Endothelial cell of umbilical vein (primary cell): ENCODE measurements at regions not wholly inside any gene's neighbourhood (a gene's known extent, or its start where the extent isn't known, plus 50 kb on each side); places are given as distances from the start of the nearest gene placed in this dataset.

Experiments
- BruUV-seq: library from RNA; stranded (reverse); fragments of 400-500 nt; replicated peaks from 2 replicates; lab custom pipeline; 2021; lab: Mats Ljungman, UMichigan
- CTCF ChIA-PET: fragments of 300-600, 350-600 bp; sonication (Branson Sonifier 250); formaldehyde crosslinking; loops from one replicate; lab custom pipeline; 2021; ENCODE audit warnings: antibody characterized with exemption, inconsistent platforms; lab: Charles Lee
- POLR2A ChIA-PET: fragments of 300-600, 350-600 bp; sonication (Branson Sonifier 250); formaldehyde crosslinking; loops from one replicate; lab custom pipeline; 2021; ENCODE audit warnings: antibody characterized with exemption, inconsistent platforms; lab: Charles Lee
- DNase-seq: peaks from one replicate; pipeline ENCODE4 v3.0.0-alpha.2; 2011; ENCODE audit warnings: low read depth, low spot score
- FAIRE-seq: peaks from 2 replicates; lab custom pipeline; 2011; peaks lifted over from hg19 to GRCh38; lab: Jason Lieb, UNC
- H2AFZ ChIP-seq: 2 replicates; pipeline ENCODE4 v1.6.0; 2012; ENCODE audit warnings: low read depth, low read length, control low read depth, inconsistent platforms
- H3K27ac ChIP-seq: 2 replicates; pipeline ENCODE4 v1.5.1; 2011; ENCODE audit warnings: low read depth, mild to moderate bottlenecking, control low read depth, low read length, moderate library complexity; ENCODE audit not compliant: insufficient read depth
- H3K27me3 ChIP-seq, 2 experiments: 2 replicates each; pipeline versions ENCODE4 v1.6.0 to v1.6.1; 2011; ENCODE audit warnings: low read length in 2 of 2, mixed read lengths in 1 of 2; ENCODE audit not compliant: control insufficient read depth in 2 of 2, insufficient read depth in 2 of 2
- H3K36me3 ChIP-seq, 2 experiments: 2 replicates in 1 of 2; 3 replicates in 1 of 2; pipeline ENCODE4 v1.5.1; 2011; ENCODE audit warnings: low read length in 2 of 2, mild to moderate bottlenecking in 1 of 2, moderate library complexity in 1 of 2; ENCODE audit not compliant: control insufficient read depth in 2 of 2, insufficient read depth in 2 of 2; ENCODE audit errors: extremely low read depth in 1 of 2
- H3K4me1 ChIP-seq: 3 replicates; pipeline ENCODE4 v1.5.1; 2011; ENCODE audit warnings: mild to moderate bottlenecking, low read length; ENCODE audit not compliant: control insufficient read depth, insufficient read depth; ENCODE audit errors: extremely low read depth
- H3K4me2 ChIP-seq: 2 replicates; pipeline ENCODE4 v1.6.1; 2011; ENCODE audit warnings: low read length, control low read depth, mixed read lengths; ENCODE audit not compliant: insufficient read depth
- H3K4me3 ChIP-seq, 3 experiments: fragments of 200-600 bp in 1 of 3; sonication (generic), shearing (Covaris generic) in 1 of 3; replicated peaks in 1 of 3; 2 replicates each; pipeline ENCODE4 v1.5.1; 2011 to 2016; ENCODE audit warnings: control low read depth in 3 of 3, low read length in 3 of 3, mild to moderate bottlenecking in 2 of 3, inconsistent platforms in 1 of 3, low read depth in 1 of 3, moderate library complexity in 1 of 3; ENCODE audit not compliant: insufficient read depth in 1 of 3
- H3K79me2 ChIP-seq: 2 replicates; pipeline ENCODE4 v1.6.0; 2012; ENCODE audit warnings: low read length, inconsistent platforms; ENCODE audit not compliant: control insufficient read depth, insufficient read depth
- H3K9ac ChIP-seq: replicated peaks from 2 replicates; pipeline ENCODE3; 2011; ENCODE audit warnings: low read length, control low read depth; ENCODE audit not compliant: insufficient read depth; ENCODE audit errors: extremely low read depth
- H3K9me1 ChIP-seq: replicated peaks from 3 replicates; pipeline ENCODE4 v1.6.0; 2011; ENCODE audit warnings: mild to moderate bottlenecking, low read length; ENCODE audit not compliant: control insufficient read depth, insufficient read depth; ENCODE audit errors: extremely low read depth
- H3K9me3 ChIP-seq: replicated peaks from 2 replicates; pipeline ENCODE4 v1.5.1; 2012; ENCODE audit warnings: low read length, inconsistent platforms; ENCODE audit not compliant: control insufficient read depth, insufficient read depth
- H4K20me1 ChIP-seq: replicated peaks from 2 replicates; pipeline ENCODE3; 2011; ENCODE audit warnings: mild to moderate bottlenecking, low read length; ENCODE audit not compliant: control insufficient read depth, insufficient read depth; ENCODE audit errors: extremely low read depth
- EZH2 ChIP-seq: IDR thresholded peaks from 2 replicates; pipeline ENCODE4 v1.6.1; 2012; ENCODE audit warnings: borderline replicate concordance, low read depth, mild to moderate bottlenecking, moderate library complexity, low read length, inconsistent platforms; ENCODE audit not compliant: severe bottlenecking
- GATA2 ChIP-seq: IDR thresholded peaks from 2 replicates; pipeline ENCODE4 v1.7.0; 2011; ENCODE audit warnings: low read depth, mild to moderate bottlenecking, moderate library complexity, mixed read lengths, low read length; ENCODE audit not compliant: insufficient read length, insufficient read depth
- JUN ChIP-seq: IDR thresholded peaks from 2 replicates; pipeline ENCODE4 v1.6.1; 2011; ENCODE audit warnings: borderline replicate concordance, low read depth; ENCODE audit not compliant: insufficient read length, insufficient read depth
- MYC ChIP-seq: IDR thresholded peaks from one replicate; pipeline ENCODE4 v1.6.1; 2011; ENCODE audit warnings: mild to moderate bottlenecking, low read depth, low read length
- POLR2A ChIP-seq: IDR thresholded peaks from 2 replicates; pipeline ENCODE4 v1.6.1; 2012; ENCODE audit warnings: low read depth, mild to moderate bottlenecking, control low read depth, low read length
- POLR2AphosphoS5 ChIP-seq: IDR thresholded peaks from 2 replicates; pipeline ENCODE4 v1.6.1; 2012; ENCODE audit warnings: low read depth, mild to moderate bottlenecking, control low read depth, low read length, moderate library complexity; ENCODE audit not compliant: insufficient read depth
- dilution Hi-C: fragments of 300-500 bp; cut with MboI; formaldehyde crosslinking; loops from one replicate; pipeline ENCODE4 v1.15.0; 2019; ENCODE audit warnings: low sequenced_read_pairs; ENCODE audit not compliant: extremely low pct_ligation_motif_present
- intact Hi-C: fragments of 100-400 bp; cut with micrococcal nuclease; formaldehyde crosslinking; loops from one replicate; pipeline ENCODE4 v1.10.0; 2022
- TF ChIP-seq, protein P1 (sequence below): IDR thresholded peaks from 2 replicates; pipeline ENCODE4 v1.6.1; 2011; ENCODE audit not compliant: insufficient read depth, insufficient read length
- TF ChIP-seq, protein P2 (sequence below), 2 donors: IDR thresholded peaks; 1 replicate in 1 of 2; 2 replicates in 1 of 2; pipeline ENCODE4 v1.5.1; 2011; ENCODE audit warnings: low read length in 2 of 2, mild to moderate bottlenecking in 2 of 2, moderate library complexity in 2 of 2, control low read depth in 1 of 2, inconsistent platforms in 1 of 2, low read depth in 1 of 2; ENCODE audit not compliant: insufficient read depth in 1 of 2; ENCODE audit errors: extremely low read depth in 1 of 2

GRCh38 chr3:59137415-59137814, 87.6 kb upstream of the CFAP20DC start:
- Histone ChIP-seq H3K9me3 (no peaks in the 10 kb centered on the region), H3K27ac (no peak overlapping the region), H3K9me1 (no peaks in the 10 kb centered on the region), H3K4me1 (no peaks in the 10 kb centered on the region), H4K20me1 (no peaks in the 10 kb centered on the region), H3K27me3 (no peaks in the 10 kb centered on the region), H3K79me2 (no peaks in the 10 kb centered on the region), H3K4me3 (no peak overlapping the region), H2AFZ (no peak overlapping the region), H3K36me3 (no peaks in the 10 kb centered on the region), H3K9ac (no peak overlapping the region), H3K4me2 (no peak overlapping the region)
- intact Hi-C loops (no loop called here), dilution Hi-C loops (no loop called here)
- FAIRE-seq (no peak), DNase-seq (no peak)
- TF ChIP-seq, protein P1, sequence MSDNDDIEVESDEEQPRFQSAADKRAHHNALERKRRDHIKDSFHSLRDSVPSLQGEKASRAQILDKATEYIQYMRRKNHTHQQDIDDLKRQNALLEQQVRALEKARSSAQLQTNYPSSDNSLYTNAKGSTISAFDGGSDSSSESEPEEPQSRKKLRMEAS = no peak
- TF ChIP-seq POLR2A = no peak
- TF ChIP-seq EZH2 = no peak
- TF ChIP-seq, protein P2, sequence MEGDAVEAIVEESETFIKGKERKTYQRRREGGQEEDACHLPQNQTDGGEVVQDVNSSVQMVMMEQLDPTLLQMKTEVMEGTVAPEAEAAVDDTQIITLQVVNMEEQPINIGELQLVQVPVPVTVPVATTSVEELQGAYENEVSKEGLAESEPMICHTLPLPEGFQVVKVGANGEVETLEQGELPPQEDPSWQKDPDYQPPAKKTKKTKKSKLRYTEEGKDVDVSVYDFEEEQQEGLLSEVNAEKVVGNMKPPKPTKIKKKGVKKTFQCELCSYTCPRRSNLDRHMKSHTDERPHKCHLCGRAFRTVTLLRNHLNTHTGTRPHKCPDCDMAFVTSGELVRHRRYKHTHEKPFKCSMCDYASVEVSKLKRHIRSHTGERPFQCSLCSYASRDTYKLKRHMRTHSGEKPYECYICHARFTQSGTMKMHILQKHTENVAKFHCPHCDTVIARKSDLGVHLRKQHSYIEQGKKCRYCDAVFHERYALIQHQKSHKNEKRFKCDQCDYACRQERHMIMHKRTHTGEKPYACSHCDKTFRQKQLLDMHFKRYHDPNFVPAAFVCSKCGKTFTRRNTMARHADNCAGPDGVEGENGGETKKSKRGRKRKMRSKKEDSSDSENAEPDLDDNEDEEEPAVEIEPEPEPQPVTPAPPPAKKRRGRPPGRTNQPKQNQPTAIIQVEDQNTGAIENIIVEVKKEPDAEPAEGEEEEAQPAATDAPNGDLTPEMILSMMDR (IDR thresholded peaks at IDR 0.05; ENCODE audit: extremely low read depth in 1 of 2, insufficient read depth in 1 of 2, low read depth in 1 of 2, low read length in 2 of 2) = no peak
- TF ChIP-seq POLR2AphosphoS5 = no peak
- no peak for TF ChIP-seq JUN
- ChIA-PET CTCF (no interaction called here), POLR2A (no interaction called here)
- no TSS peak for BruUV-seq

DNA sequence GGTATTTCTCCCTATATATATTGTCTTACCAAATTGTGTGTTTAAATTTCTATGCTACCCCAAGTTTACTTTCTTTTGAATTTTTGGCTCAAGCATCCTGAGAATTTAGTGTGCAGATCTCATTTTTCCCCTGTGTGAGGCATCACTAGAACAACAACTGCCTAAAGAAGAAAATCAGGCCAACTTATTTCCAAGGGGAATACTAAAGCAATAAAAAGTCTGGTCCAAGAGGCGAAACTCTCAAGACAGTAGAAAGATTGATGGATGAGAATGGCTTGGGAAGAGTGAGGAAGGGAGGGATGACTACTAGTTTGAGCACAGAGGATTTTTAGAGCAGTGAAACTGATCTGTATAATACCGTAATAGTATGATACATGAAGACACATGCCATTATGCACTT, 86.3 kb upstream of the CFAP20DC start:
- TF ChIP-seq, protein P2 (IDR thresholded peaks at IDR 0.05; ENCODE audit: extremely low read depth in 1 of 2, insufficient read depth in 1 of 2, low read depth in 1 of 2, low read length in 2 of 2) = no peak
- TF ChIP-seq JUN = no peak
- no peak for TF ChIP-seq MYC
- TF ChIP-seq EZH2 = no peak
- TF ChIP-seq GATA2 = no peak
- TF ChIP-seq, protein P1 = no peak
- Histone ChIP-seq H3K27me3 (no peaks in the 10 kb centered on the region), H2AFZ (no peak overlapping the region), H3K79me2 (no peaks in the 10 kb centered on the region), H3K4me3 (no peak overlapping the region), H3K9me3 (no peaks in the 10 kb centered on the region), H3K4me1 (no peaks in the 10 kb centered on the region), H4K20me1 (no peaks in the 10 kb centered on the region), H3K27ac (no peak overlapping the region), H3K36me3 (no peaks in the 10 kb centered on the region), H3K9ac (no peak overlapping the region), H3K4me2 (no peak overlapping the region), H3K9me1 (no peaks in the 10 kb centered on the region)
- no peak for DNase-seq
- FAIRE-seq = no peak
- ChIA-PET POLR2A (no interaction called here), CTCF (no interaction called here)
- intact Hi-C loops (no loop called here), dilution Hi-C loops (no loop called here)
- no TSS peak for BruUV-seq
